Activated T-cell treated with anti-CD3 and anti-CD28 coated beads, Interleukin-2, amount 50 U/mL, for 4 hours (primary cell): ENCODE measurements at regions not wholly inside any gene's neighbourhood (a gene's known extent, or its start where the extent isn't known, plus 50 kb on each side); places are given as distances from the start of the nearest gene placed in this dataset.

Experiments used
- ATAC-seq, 2 donors: fragments of 200-7000 bp; cut with Tn5 transposase; one replicate each; pipeline ENCODE4 v1.10.0; 2021
- DNase-seq: peaks from one replicate; pipeline ENCODE4 v3.0.0-alpha.2; 2020
- H3K27me3 Mint-ChIP-seq: one replicate; pipeline ENCODE4 v1.8.0; 2021; ENCODE audit warnings: low read depth, mixed read lengths
- H3K36me3 Mint-ChIP-seq: one replicate; pipeline ENCODE4 v1.8.0; 2022; ENCODE audit warnings: mixed read lengths; ENCODE audit not compliant: insufficient read depth
- H3K4me1 Mint-ChIP-seq: one replicate; pipeline ENCODE4 v1.8.0; 2021; ENCODE audit warnings: low read depth, mixed read lengths
- H3K4me3 Mint-ChIP-seq: one replicate; pipeline ENCODE4 v1.8.0; 2021; ENCODE audit warnings: mild to moderate bottlenecking, moderate library complexity, mixed read lengths
- H3K9me3 Mint-ChIP-seq: one replicate; pipeline ENCODE4 v1.8.0; 2021; ENCODE audit warnings: mixed read lengths

DNA sequence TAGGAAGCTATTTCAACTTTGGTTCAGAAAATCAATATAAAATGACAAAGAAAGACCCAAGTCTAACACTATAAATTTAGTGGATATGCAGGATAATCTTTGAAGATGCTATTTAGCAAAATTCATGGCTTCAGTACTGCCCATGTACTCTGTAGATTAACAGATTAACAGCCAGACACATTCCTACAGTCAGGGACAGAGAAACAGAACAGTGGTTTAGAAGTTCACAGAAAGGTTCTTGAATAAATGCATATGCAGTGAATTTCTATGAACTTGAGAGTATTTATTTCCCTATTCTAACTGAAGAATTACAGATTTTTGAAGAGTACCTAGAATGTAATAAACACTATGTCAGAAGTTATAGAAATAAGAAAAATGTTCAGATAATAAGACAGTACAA is 222.8 kb downstream of the KLF12 start:
- Mint-ChIP-seq H3K4me3 (no peak overlapping the region), H3K4me1 (peaks cover 38% of the 10 kb centered on the region), H3K36me3 (peaks cover 16% of the 10 kb centered on the region), H3K27me3 (no peaks in the 10 kb centered on the region), H3K9me3 (no peaks in the 10 kb centered on the region)
- ATAC-seq (no peak), DNase-seq (no peak)

DNA sequence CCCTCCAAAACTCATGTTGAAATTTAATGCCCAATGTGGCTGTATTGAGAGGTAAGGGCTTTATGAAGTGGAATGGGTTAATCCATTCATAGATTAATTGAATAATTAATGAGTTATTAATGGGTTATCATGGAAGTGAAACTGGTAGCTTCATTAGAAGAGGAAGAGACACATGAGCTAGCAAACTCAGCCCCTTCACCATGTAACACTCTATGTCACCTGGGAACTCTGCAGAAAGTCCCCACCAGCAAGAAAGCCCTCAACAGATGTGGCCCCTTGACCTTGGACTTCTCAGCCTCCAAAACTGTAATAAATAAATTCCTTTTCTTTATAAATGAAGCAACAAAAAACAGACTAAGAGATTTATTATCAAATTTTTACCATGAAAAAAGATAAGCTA is 223.5 kb downstream of the KLF12 start:
- H3K36me3 Mint-ChIP-seq, result peaks cover 13% of the 10 kb centered on the region
- H3K9me3 Mint-ChIP-seq, result no peaks in the 10 kb centered on the region
- H3K4me3 Mint-ChIP-seq, result no peak overlapping the region
- DNase-seq (no peak), ATAC-seq (no peak)
- H3K4me1 Mint-ChIP-seq, result peaks cover 36% of the 10 kb centered on the region
- no peaks in the 10 kb centered on the region for H3K27me3 Mint-ChIP-seq

GRCh38 chr13:73908809-73909208 is 225.4 kb downstream of the KLF12 start:
- Mint-ChIP-seq H3K4me3 (no peak overlapping the region), H3K9me3 (no peaks in the 10 kb centered on the region), H3K27me3 (no peaks in the 10 kb centered on the region), H3K36me3 (peaks cover 10% of the 10 kb centered on the region), H3K4me1 (peaks cover 25% of the 10 kb centered on the region)
- ATAC-seq (no peak), DNase-seq (no peak)

DNA sequence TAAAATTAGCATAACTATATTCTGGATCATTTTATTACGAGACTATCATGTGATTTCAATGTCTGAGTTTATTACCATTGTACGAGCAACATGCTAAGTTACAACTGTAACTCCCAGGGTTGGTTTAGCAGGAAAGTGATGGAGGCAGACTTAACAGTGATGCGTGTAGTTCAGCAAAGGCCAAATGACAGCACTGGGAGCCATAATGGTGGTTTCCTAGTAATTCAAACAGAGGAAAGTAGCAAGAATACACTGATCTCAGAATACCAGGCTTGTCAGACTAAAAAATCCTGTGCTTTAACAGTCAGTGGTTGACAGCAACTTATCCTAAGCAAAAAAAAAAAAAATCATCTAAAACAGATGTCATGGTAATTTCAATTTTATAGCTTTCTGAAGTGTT is 229.6 kb downstream of the KLF12 start:
- no peak overlapping the region for H3K4me3 Mint-ChIP-seq
- no peaks in the 10 kb centered on the region for H3K9me3 Mint-ChIP-seq
- H3K36me3 Mint-ChIP-seq, result peaks cover 10% of the 10 kb centered on the region
- ATAC-seq (no peak), DNase-seq (no peak)
- peaks cover 31% of the 10 kb centered on the region for H3K4me1 Mint-ChIP-seq
- H3K27me3 Mint-ChIP-seq, result no peaks in the 10 kb centered on the region

GRCh38 chr13:73903561-73903960 is 230.6 kb downstream of the KLF12 start:
- H3K36me3 Mint-ChIP-seq, result peaks cover 11% of the 10 kb centered on the region
- no peak overlapping the region for H3K4me3 Mint-ChIP-seq
- DNase-seq (no peak), ATAC-seq (no peak)
- no peaks in the 10 kb centered on the region for H3K27me3 Mint-ChIP-seq
- H3K9me3 Mint-ChIP-seq, result no peaks in the 10 kb centered on the region
- H3K4me1 Mint-ChIP-seq, result peaks cover 30% of the 10 kb centered on the region

DNA sequence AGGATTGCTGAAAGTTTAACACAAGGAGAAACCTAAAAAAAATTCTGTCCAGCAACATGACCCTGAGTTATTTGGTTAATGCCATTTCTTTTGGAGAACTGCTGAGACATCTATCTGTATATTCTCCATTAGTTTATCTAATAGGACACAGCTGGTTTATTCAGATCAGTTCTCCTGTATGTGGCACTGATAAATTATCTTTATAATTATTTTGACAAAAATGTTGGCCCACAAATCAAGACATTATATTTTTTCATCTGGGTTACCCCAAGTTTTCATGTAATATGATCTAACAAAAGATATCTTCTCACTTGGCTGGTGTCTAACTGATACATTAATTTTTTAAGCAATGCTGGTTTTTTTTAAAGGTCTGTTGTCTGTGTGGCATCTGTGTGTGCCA is 231.4 kb downstream of the KLF12 start:
- H3K4me1 Mint-ChIP-seq, result peaks cover 36% of the 10 kb centered on the region
- DNase-seq (no peak), ATAC-seq (no peak)
- no peak overlapping the region for H3K4me3 Mint-ChIP-seq
- no peaks in the 10 kb centered on the region for H3K27me3 Mint-ChIP-seq
- H3K36me3 Mint-ChIP-seq, result peaks cover 11% of the 10 kb centered on the region
- no peaks in the 10 kb centered on the region for H3K9me3 Mint-ChIP-seq

GRCh38 chr13:73902296-73902695 is 231.9 kb downstream of the KLF12 start:
- no peak for ATAC-seq
- Mint-ChIP-seq H3K4me3 (no peak overlapping the region), H3K36me3 (peaks cover 14% of the 10 kb centered on the region), H3K9me3 (no peaks in the 10 kb centered on the region), H3K27me3 (no peaks in the 10 kb centered on the region), H3K4me1 (peaks cover 42% of the 10 kb centered on the region)
- no peak for DNase-seq

DNA sequence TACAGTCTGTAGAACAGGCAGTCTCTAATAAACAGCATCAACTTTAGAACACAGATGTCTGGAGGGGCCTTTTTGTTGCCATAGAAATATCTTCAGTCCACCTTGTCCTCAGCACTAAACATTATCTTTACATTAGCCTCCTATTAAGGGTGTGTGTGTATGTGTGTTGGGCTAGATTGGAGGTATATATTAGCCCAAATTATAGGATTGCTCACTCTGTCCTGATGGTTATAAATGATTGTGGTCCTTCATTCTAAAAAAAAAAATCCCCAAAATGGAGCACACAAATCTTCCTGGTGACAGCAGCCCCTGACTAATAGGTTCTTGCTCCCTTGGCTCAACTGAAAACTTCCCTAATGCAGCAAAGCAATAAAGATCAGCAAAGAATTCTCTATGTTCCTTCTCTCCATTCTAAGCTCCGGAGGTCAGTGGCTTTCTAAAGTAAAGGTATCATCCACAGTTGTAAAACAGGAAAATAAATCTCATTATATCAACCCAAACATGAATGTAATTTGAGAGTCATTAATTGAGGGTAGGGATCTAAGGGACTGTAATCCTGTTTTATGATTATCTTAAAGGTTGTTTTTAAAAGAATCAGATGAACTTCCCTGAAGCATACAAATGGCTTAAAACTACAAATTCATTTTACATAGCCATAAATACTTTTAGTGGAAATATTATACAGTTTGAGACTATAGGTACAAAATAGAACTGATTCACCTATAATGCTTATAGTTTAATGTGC is 232.7 kb downstream of the KLF12 start:
- DNase-seq (no peak), ATAC-seq (no peak)
- H3K9me3 Mint-ChIP-seq, result no peaks in the 10 kb centered on the region
- peaks cover 14% of the 10 kb centered on the region for H3K36me3 Mint-ChIP-seq
- no peaks in the 10 kb centered on the region for H3K27me3 Mint-ChIP-seq
- no peak overlapping the region for H3K4me3 Mint-ChIP-seq
- H3K4me1 Mint-ChIP-seq, result peaks cover 48% of the 10 kb centered on the region

DNA sequence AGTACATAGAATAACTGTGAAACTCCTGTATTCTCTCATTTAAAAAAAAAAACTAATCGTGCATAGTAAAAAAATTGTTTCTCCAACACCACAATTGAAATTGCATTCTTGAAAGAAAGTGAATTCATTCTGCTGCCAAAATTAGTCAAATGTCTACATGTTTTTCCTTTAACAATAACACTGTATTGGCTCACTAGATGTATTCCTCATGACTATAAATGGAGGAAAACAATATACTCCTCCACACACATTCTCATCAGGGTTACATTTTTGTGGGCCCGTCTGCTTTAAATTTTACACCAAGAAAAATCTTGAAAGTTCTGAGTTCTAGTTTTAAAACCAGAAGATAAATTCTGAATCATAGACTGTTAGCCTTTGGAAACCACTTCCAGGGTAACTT is 233.6 kb downstream of the KLF12 start:
- ATAC-seq (no peak), DNase-seq (no peak)
- Mint-ChIP-seq H3K4me1 (peaks cover 56% of the 10 kb centered on the region), H3K36me3 (peaks cover 16% of the 10 kb centered on the region), H3K4me3 (no peak overlapping the region), H3K27me3 (no peaks in the 10 kb centered on the region), H3K9me3 (no peaks in the 10 kb centered on the region)

GRCh38 chr13:73898899-73899298 is 235.3 kb downstream of the KLF12 start:
- ATAC-seq (no peak), DNase-seq (no peak)
- Mint-ChIP-seq H3K36me3 (peaks cover 18% of the 10 kb centered on the region), H3K4me3 (no peak overlapping the region), H3K27me3 (no peaks in the 10 kb centered on the region), H3K9me3 (no peaks in the 10 kb centered on the region), H3K4me1 (peaks cover 64% of the 10 kb centered on the region)

DNA sequence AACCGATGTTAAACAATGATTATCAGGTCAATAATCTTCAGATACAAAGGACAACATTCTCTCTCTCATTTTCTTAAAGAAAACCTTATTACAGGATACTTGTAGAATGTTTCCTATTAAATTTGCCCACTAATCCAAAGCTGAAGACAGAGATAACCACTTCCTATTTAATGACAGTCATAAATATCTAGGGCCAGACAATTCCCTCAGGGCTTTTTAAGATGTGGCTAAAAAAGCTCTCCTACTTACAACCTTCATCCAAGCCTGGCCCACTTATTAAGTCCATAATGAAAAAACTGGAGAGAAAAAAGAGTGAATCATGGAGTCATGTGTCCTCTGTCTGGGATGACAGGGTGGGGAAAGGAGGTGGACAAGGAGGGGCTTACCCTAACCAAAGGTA is 235.9 kb downstream of the KLF12 start:
- DNase-seq, result no peak
- Mint-ChIP-seq H3K4me1 (peaks cover 66% of the 10 kb centered on the region), H3K9me3 (no peaks in the 10 kb centered on the region), H3K27me3 (no peaks in the 10 kb centered on the region), H3K36me3 (peaks cover 23% of the 10 kb centered on the region), H3K4me3 (no peak overlapping the region)
- no peak for ATAC-seq

GRCh38 chr13:73894995-73895571 is 239.1 kb downstream of the KLF12 start:
- DNase-seq (no peak), ATAC-seq (peak; percentile 65 to 70)
- Mint-ChIP-seq H3K4me1 (peaks cover 57% of the 10 kb centered on the region), H3K36me3 (peaks cover 17% of the 10 kb centered on the region), H3K9me3 (no peaks in the 10 kb centered on the region), H3K27me3 (no peaks in the 10 kb centered on the region), H3K4me3 (no peak overlapping the region)

- Mint-ChIP-seq H3K36me3 (peaks cover 15% of the 10 kb centered on the region), H3K4me1 (peaks cover 49% of the 10 kb centered on the region), H3K9me3 (no peaks in the 10 kb centered on the region), H3K27me3 (no peaks in the 10 kb centered on the region), H3K4me3 (no peak overlapping the region)
- ATAC-seq (no peak), DNase-seq (no peak)
Observed at GRCh38 chr13:73893833-73894232, 240.4 kb downstream of the KLF12 start.

GRCh38 chr13:73891805-73892204 is 242.4 kb downstream of the KLF12 start:
- H3K4me1 Mint-ChIP-seq, result peaks cover 30% of the 10 kb centered on the region
- no peak overlapping the region for H3K4me3 Mint-ChIP-seq
- H3K36me3 Mint-ChIP-seq, result peaks cover 13% of the 10 kb centered on the region
- DNase-seq (no peak), ATAC-seq (no peak)
- H3K9me3 Mint-ChIP-seq, result no peaks in the 10 kb centered on the region
- H3K27me3 Mint-ChIP-seq, result no peaks in the 10 kb centered on the region

DNA sequence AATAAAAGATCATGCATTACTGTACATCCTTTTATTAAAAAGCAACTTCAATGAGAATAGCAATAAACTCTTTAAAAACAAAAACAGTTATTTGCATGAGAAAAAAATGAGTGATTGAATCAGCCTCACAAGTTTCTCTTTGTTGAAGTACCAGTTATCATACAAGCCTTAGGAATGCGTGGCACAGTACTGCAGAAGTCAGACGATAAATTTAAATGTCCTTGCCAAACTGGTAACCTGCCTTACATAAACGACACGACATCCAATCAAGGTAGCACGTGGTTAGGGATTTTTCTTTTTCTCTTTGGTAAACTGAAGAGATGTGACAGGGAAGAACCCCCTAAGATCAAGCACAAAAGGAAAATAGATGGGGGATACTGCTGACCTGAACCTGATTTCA is 251.0 kb downstream of the KLF12 start:
- Mint-ChIP-seq H3K9me3 (peaks cover 15% of the 10 kb centered on the region), H3K4me3 (no peak overlapping the region), H3K4me1 (peaks cover 45% of the 10 kb centered on the region), H3K36me3 (peaks cover 40% of the 10 kb centered on the region), H3K27me3 (no peaks in the 10 kb centered on the region)
- DNase-seq (no peak), ATAC-seq (no peak)
